IPS-18a (cell line): ENCODE measurements at regions not wholly inside any gene's neighbourhood (a gene's known extent, or its start where the extent isn't known, plus 50 kb on each side); places are given as distances from the start of the nearest gene placed in this dataset.
"Not testable (repeated sequence)": the region's sequence is repeated elsewhere in the genome, so short reads cannot be mapped to it uniquely, and the experiment has no call there.

Source experiments
- H3K27ac ChIP-seq: one replicate; pipeline ENCODE4 v1.5.1; 2013; ENCODE audit warnings: low read length
- H3K27me3 ChIP-seq: one replicate; pipeline ENCODE4 v1.6.1; 2013; ENCODE audit warnings: mild to moderate bottlenecking, low read length; ENCODE audit not compliant: control insufficient read depth, insufficient read depth
- H3K36me3 ChIP-seq: one replicate; pipeline ENCODE4 v1.6.1; 2013; ENCODE audit warnings: low read depth, low read length; ENCODE audit not compliant: control insufficient read depth
- H3K4me1 ChIP-seq: one replicate; pipeline ENCODE4 v1.6.1; 2013; ENCODE audit warnings: low read depth, low read length; ENCODE audit not compliant: control insufficient read depth
- H3K4me3 ChIP-seq: one replicate; pipeline ENCODE4 v1.5.1; 2013; ENCODE audit warnings: low read length
- H3K9ac ChIP-seq: one replicate; pipeline ENCODE4 v1.6.1; 2013; ENCODE audit warnings: mild to moderate bottlenecking, low read length, moderate library complexity
- H3K9me3 ChIP-seq: one replicate; pipeline ENCODE4 v1.6.1; 2013; ENCODE audit warnings: low read depth, low read length; ENCODE audit not compliant: control insufficient read depth

GRCh38 chr2:129550536-129550935 is 428.9 kb upstream of the RAB6C start:
- Histone ChIP-seq H3K9me3 (no peaks in the 10 kb centered on the region), H3K36me3 (no peaks in the 10 kb centered on the region), H3K27ac (no peak overlapping the region), H3K4me1 (peaks cover 10% of the 10 kb centered on the region), H3K4me3 (no peak overlapping the region), H3K27me3 (no peaks in the 10 kb centered on the region), H3K9ac (no peak overlapping the region)

- H3K27me3 ChIP-seq = no peaks in the 10 kb centered on the region
- H3K9me3 ChIP-seq = no peaks in the 10 kb centered on the region
- H3K4me3 ChIP-seq = peak overlapping the region; percentile 11
- H3K36me3 ChIP-seq = no peaks in the 10 kb centered on the region
- H3K4me1 ChIP-seq = peaks cover 13% of the 10 kb centered on the region
- no peak overlapping the region for H3K9ac ChIP-seq
- H3K27ac ChIP-seq = no peak overlapping the region
Observed at GRCh38 chr2:129554373-129554772, 425.1 kb upstream of the RAB6C start.

- H3K4me1 ChIP-seq = peaks cover 11% of the 10 kb centered on the region
- H3K9me3 ChIP-seq = no peaks in the 10 kb centered on the region
- no peak overlapping the region for H3K27ac ChIP-seq
- H3K36me3 ChIP-seq = no peaks in the 10 kb centered on the region
- no peak overlapping the region for H3K4me3 ChIP-seq
- H3K9ac ChIP-seq = no peak overlapping the region
- no peaks in the 10 kb centered on the region for H3K27me3 ChIP-seq
Observed at GRCh38 chr2:129559101-129559500, 420.4 kb upstream of the RAB6C start.

- Histone ChIP-seq H3K36me3 (no peaks in the 10 kb centered on the region), H3K4me1 (peaks cover 8% of the 10 kb centered on the region), H3K27me3 (no peaks in the 10 kb centered on the region), H3K9ac (no peak overlapping the region), H3K4me3 (no peak overlapping the region), H3K27ac (no peak overlapping the region), H3K9me3 (peaks cover under 1% of the 10 kb centered on the region)
Observed at GRCh38 chr2:129565551-129566109, 413.8 kb upstream of the RAB6C start.

GRCh38 chr2:129570812-129571211 is 408.7 kb upstream of the RAB6C start:
- H3K36me3 ChIP-seq, H3K9me3 ChIP-seq, H3K27ac ChIP-seq, H3K27me3 ChIP-seq, H3K4me1 ChIP-seq, H3K4me3 ChIP-seq, H3K9ac ChIP-seq: not testable (repeated sequence)

GRCh38 chr2:129575431-129575830 is 404.0 kb upstream of the RAB6C start:
- Histone ChIP-seq H3K27me3 (no peaks in the 10 kb centered on the region), H3K9me3 (peaks cover 4% of the 10 kb centered on the region), H3K9ac (no peak overlapping the region), H3K27ac (no peak overlapping the region), H3K4me1 (no peaks in the 10 kb centered on the region), H3K4me3 (no peak overlapping the region), H3K36me3 (no peaks in the 10 kb centered on the region)

GRCh38 chr2:129575880-129576279 is 403.6 kb upstream of the RAB6C start:
- no peak overlapping the region for H3K4me3 ChIP-seq
- H3K36me3 ChIP-seq = no peaks in the 10 kb centered on the region
- no peak overlapping the region for H3K9ac ChIP-seq
- H3K27me3 ChIP-seq = no peaks in the 10 kb centered on the region
- no peak overlapping the region for H3K27ac ChIP-seq
- no peaks in the 10 kb centered on the region for H3K4me1 ChIP-seq
- H3K9me3 ChIP-seq = peaks cover under 1% of the 10 kb centered on the region

GRCh38 chr2:129580001-129580400 is 399.5 kb upstream of the RAB6C start:
- Histone ChIP-seq H3K27ac (no peak overlapping the region), H3K9me3 (no peaks in the 10 kb centered on the region), H3K27me3 (no peaks in the 10 kb centered on the region), H3K9ac (no peak overlapping the region), H3K4me1 (no peaks in the 10 kb centered on the region), H3K36me3 (no peaks in the 10 kb centered on the region), H3K4me3 (no peak overlapping the region)

- H3K36me3 ChIP-seq = no peaks in the 10 kb centered on the region
- H3K9me3 ChIP-seq = no peaks in the 10 kb centered on the region
- no peak overlapping the region for H3K9ac ChIP-seq
- no peak overlapping the region for H3K4me3 ChIP-seq
- peaks cover 4% of the 10 kb centered on the region for H3K4me1 ChIP-seq
- no peak overlapping the region for H3K27ac ChIP-seq
- peaks cover 13% of the 10 kb centered on the region for H3K27me3 ChIP-seq
Observed at GRCh38 chr2:129585760-129586159, 393.7 kb upstream of the RAB6C start.

GRCh38 chr2:129587426-129588064 is 391.9 kb upstream of the RAB6C start:
- H3K9ac ChIP-seq = no peak overlapping the region
- H3K36me3 ChIP-seq = no peaks in the 10 kb centered on the region
- peak overlapping the region; percentile 24 for H3K4me3 ChIP-seq
- peaks cover 13% of the 10 kb centered on the region for H3K27me3 ChIP-seq
- H3K4me1 ChIP-seq = peaks cover 4% of the 10 kb centered on the region
- H3K27ac ChIP-seq = no peak overlapping the region
- H3K9me3 ChIP-seq = no peaks in the 10 kb centered on the region

- peaks cover 5% of the 10 kb centered on the region for H3K4me1 ChIP-seq
- no peaks in the 10 kb centered on the region for H3K9me3 ChIP-seq
- H3K4me3 ChIP-seq = no peak overlapping the region
- H3K27ac ChIP-seq = no peak overlapping the region
- no peaks in the 10 kb centered on the region for H3K36me3 ChIP-seq
- no peak overlapping the region for H3K9ac ChIP-seq
- no peaks in the 10 kb centered on the region for H3K27me3 ChIP-seq
Observed at GRCh38 chr2:129604560-129604959, 374.9 kb upstream of the RAB6C start.

GRCh38 chr2:129605646-129606045 is 373.8 kb upstream of the RAB6C start:
- Histone ChIP-seq H3K27me3 (no peaks in the 10 kb centered on the region), H3K36me3 (no peaks in the 10 kb centered on the region), H3K27ac (no peak overlapping the region), H3K9ac (no peak overlapping the region), H3K4me1 (peaks cover 5% of the 10 kb centered on the region), H3K4me3 (no peak overlapping the region), H3K9me3 (no peaks in the 10 kb centered on the region)
